Memory B cell (primary cell): ENCODE measurements at regions not wholly inside any gene's neighbourhood (a gene's known extent, or its start where the extent isn't known, plus 50 kb on each side); places are given as distances from the start of the nearest gene placed in this dataset.

Experiments
- ATAC-seq: fragments of 150-1000 bp; cut with Tn5 transposase; 2 replicates; pipeline ENCODE4 v1.10.0; 2021; ENCODE audit warnings: low read depth, mild to moderate bottlenecking, moderate library complexity
- DNase-seq, 2 donors: peaks; one replicate each; pipeline ENCODE4 v3.0.0; 2022; ENCODE audit warnings: low spot score in 2 of 2
- H3K27ac Mint-ChIP-seq: one replicate; pipeline ENCODE4 v1.8.0; 2022; ENCODE audit warnings: mild to moderate bottlenecking, moderate library complexity, mixed read lengths
- H3K27me3 Mint-ChIP-seq: one replicate; pipeline ENCODE4 v1.8.0; 2022; ENCODE audit warnings: mixed read lengths
- H3K36me3 Mint-ChIP-seq: one replicate; pipeline ENCODE4 v1.8.0; 2022; ENCODE audit warnings: mild to moderate bottlenecking, mixed read lengths
- H3K4me1 Mint-ChIP-seq: one replicate; pipeline ENCODE4 v1.8.0; 2022; ENCODE audit warnings: mixed read lengths
- H3K4me3 Mint-ChIP-seq: one replicate; pipeline ENCODE4 v1.8.0; 2022; ENCODE audit warnings: mild to moderate bottlenecking, moderate library complexity, mixed read lengths
- H3K9me3 Mint-ChIP-seq: one replicate; pipeline ENCODE4 v1.8.0; 2022; ENCODE audit warnings: mixed read lengths

GRCh38 chr14:22418631-22419030 is 170.4 kb downstream of the DAD1 start:
- Mint-ChIP-seq H3K9me3 (no peaks in the 10 kb centered on the region), H3K36me3 (no peaks in the 10 kb centered on the region), H3K4me1 (peaks cover 20% of the 10 kb centered on the region), H3K27me3 (peaks cover 8% of the 10 kb centered on the region), H3K27ac (no peak overlapping the region), H3K4me3 (peak overlapping the region; percentile 24)
- no peak for DNase-seq
- ATAC-seq, result peak; percentile 22

- H3K9me3 Mint-ChIP-seq, result no peaks in the 10 kb centered on the region
- no peaks in the 10 kb centered on the region for H3K36me3 Mint-ChIP-seq
- peaks cover 11% of the 10 kb centered on the region for H3K27me3 Mint-ChIP-seq
- H3K27ac Mint-ChIP-seq, result no peak overlapping the region
- ATAC-seq (no peak), DNase-seq (no peak)
- peaks cover 23% of the 10 kb centered on the region for H3K4me1 Mint-ChIP-seq
- H3K4me3 Mint-ChIP-seq, result no peak overlapping the region
These were observed 171.1 kb downstream of the DAD1 start for GRCh38 chr14:22417914-22418313.

GRCh38 chr14:22416193-22416592 is 172.8 kb downstream of the DAD1 start:
- Mint-ChIP-seq H3K9me3 (no peaks in the 10 kb centered on the region), H3K4me3 (no peak overlapping the region), H3K36me3 (no peaks in the 10 kb centered on the region), H3K27ac (no peak overlapping the region), H3K4me1 (peaks cover 13% of the 10 kb centered on the region), H3K27me3 (peaks cover 11% of the 10 kb centered on the region)
- DNase-seq (no peak), ATAC-seq (no peak)

- DNase-seq (no peak), ATAC-seq (no peak)
- Mint-ChIP-seq H3K4me3 (no peak overlapping the region), H3K36me3 (no peaks in the 10 kb centered on the region), H3K27me3 (peaks cover 13% of the 10 kb centered on the region), H3K27ac (no peak overlapping the region), H3K9me3 (no peaks in the 10 kb centered on the region), H3K4me1 (peaks cover 15% of the 10 kb centered on the region)
These were observed 173.4 kb downstream of the DAD1 start for GRCh38 chr14:22415605-22415959.

GRCh38 chr14:22414876-22415604 is 174.0 kb downstream of the DAD1 start:
- peaks cover 16% of the 10 kb centered on the region for H3K4me1 Mint-ChIP-seq

GRCh38 chr14:22412926-22413411 is 176.1 kb downstream of the DAD1 start:
- Mint-ChIP-seq H3K27ac (no peak overlapping the region), H3K4me3 (no peak overlapping the region), H3K4me1 (peaks cover 7% of the 10 kb centered on the region), H3K27me3 (peaks cover 15% of the 10 kb centered on the region), H3K9me3 (no peaks in the 10 kb centered on the region), H3K36me3 (no peaks in the 10 kb centered on the region)
- ATAC-seq (no peak), DNase-seq (no peak)

More at GRCh38 chr14:22414876-22415604, 174.0 kb downstream of the DAD1 start:
- DNase-seq, result no peak
- Mint-ChIP-seq H3K9me3 (no peaks in the 10 kb centered on the region), H3K27me3 (peaks cover 12% of the 10 kb centered on the region), H3K27ac (no peak overlapping the region), H3K36me3 (no peaks in the 10 kb centered on the region), H3K4me3 (no peak overlapping the region)
- no peak for ATAC-seq

GRCh38 chr14:22411398-22412055 is 177.5 kb downstream of the DAD1 start:
- H3K27me3 Mint-ChIP-seq, result peaks cover 15% of the 10 kb centered on the region
- no peaks in the 10 kb centered on the region for H3K9me3 Mint-ChIP-seq
- no peak overlapping the region for H3K4me3 Mint-ChIP-seq
- H3K4me1 Mint-ChIP-seq, result peaks cover 7% of the 10 kb centered on the region
- ATAC-seq (no peak), DNase-seq (no peak)
- H3K27ac Mint-ChIP-seq, result no peak overlapping the region
- H3K36me3 Mint-ChIP-seq, result no peaks in the 10 kb centered on the region

- H3K9me3 Mint-ChIP-seq, result no peaks in the 10 kb centered on the region
- H3K4me3 Mint-ChIP-seq, result no peak overlapping the region
- no peaks in the 10 kb centered on the region for H3K36me3 Mint-ChIP-seq
- peaks cover 15% of the 10 kb centered on the region for H3K27me3 Mint-ChIP-seq
- DNase-seq (no peak), ATAC-seq (no peak)
- H3K27ac Mint-ChIP-seq, result no peak overlapping the region
- peaks cover 7% of the 10 kb centered on the region for H3K4me1 Mint-ChIP-seq
These were observed 178.5 kb downstream of the DAD1 start for GRCh38 chr14:22410497-22410896.

- Mint-ChIP-seq H3K27me3 (peaks cover 16% of the 10 kb centered on the region), H3K36me3 (no peaks in the 10 kb centered on the region), H3K9me3 (no peaks in the 10 kb centered on the region)
These were observed 180.0 kb downstream of the DAD1 start for GRCh38 chr14:22409006-22409405.

GRCh38 chr14:22408547-22408946 is 180.5 kb downstream of the DAD1 start:
- Mint-ChIP-seq H3K36me3 (no peaks in the 10 kb centered on the region), H3K27ac (no peak overlapping the region)

More at GRCh38 chr14:22409006-22409405, 180.0 kb downstream of the DAD1 start:
- DNase-seq, result no peak
- no peak overlapping the region for H3K4me3 Mint-ChIP-seq
- H3K27ac Mint-ChIP-seq, result no peak overlapping the region
- ATAC-seq, result no peak
- peaks cover 6% of the 10 kb centered on the region for H3K4me1 Mint-ChIP-seq

GRCh38 chr14:22407033-22407432 is 182.0 kb downstream of the DAD1 start:
- DNase-seq, result no peak
- Mint-ChIP-seq H3K4me3 (no peak overlapping the region), H3K27ac (no peak overlapping the region), H3K4me1 (peaks cover 3% of the 10 kb centered on the region), H3K9me3 (no peaks in the 10 kb centered on the region), H3K27me3 (peaks cover 12% of the 10 kb centered on the region), H3K36me3 (no peaks in the 10 kb centered on the region)
- ATAC-seq, result no peak

More at GRCh38 chr14:22408547-22408946, 180.5 kb downstream of the DAD1 start:
- Mint-ChIP-seq H3K27me3 (peaks cover 15% of the 10 kb centered on the region), H3K4me1 (peaks cover 6% of the 10 kb centered on the region), H3K9me3 (no peaks in the 10 kb centered on the region), H3K4me3 (no peak overlapping the region)
- DNase-seq (no peak), ATAC-seq (no peak)

- Mint-ChIP-seq H3K9me3 (no peaks in the 10 kb centered on the region), H3K36me3 (no peaks in the 10 kb centered on the region), H3K4me3 (no peak overlapping the region), H3K27ac (no peak overlapping the region), H3K4me1 (no peaks in the 10 kb centered on the region), H3K27me3 (peaks cover 10% of the 10 kb centered on the region)
- ATAC-seq (no peak), DNase-seq (no peak)
These were observed 183.8 kb downstream of the DAD1 start for GRCh38 chr14:22405201-22405600.

- Mint-ChIP-seq H3K27ac (no peak overlapping the region), H3K36me3 (no peaks in the 10 kb centered on the region), H3K4me1 (no peaks in the 10 kb centered on the region), H3K9me3 (no peaks in the 10 kb centered on the region), H3K27me3 (peaks cover 9% of the 10 kb centered on the region), H3K4me3 (no peak overlapping the region)
- ATAC-seq, result no peak
- DNase-seq, result no peak
These were observed 185.7 kb downstream of the DAD1 start for GRCh38 chr14:22403296-22403695.

GRCh38 chr14:22400655-22401259 is 188.3 kb downstream of the DAD1 start:
- Mint-ChIP-seq H3K4me3 (no peak overlapping the region), H3K9me3 (no peaks in the 10 kb centered on the region), H3K36me3 (no peaks in the 10 kb centered on the region), H3K27me3 (peaks cover 6% of the 10 kb centered on the region), H3K27ac (no peak overlapping the region), H3K4me1 (peaks cover 3% of the 10 kb centered on the region)
- ATAC-seq, result no peak
- no peak for DNase-seq
